HEK293 (cell line): ENCODE measurements at regions not wholly inside any gene's neighbourhood (a gene's known extent, or its start where the extent isn't known, plus 50 kb on each side); places are given as distances from the start of the nearest gene placed in this dataset.

Experiments
- CTCF ChIP-seq: fragments of 450-650 bp; formaldehyde crosslinking; IDR thresholded peaks from 2 replicates; pipeline ENCODE4 v1.5.1; 2016; ENCODE audit warnings: missing biosample characterization, missing genetic modification characterization
- ZBTB49 ChIP-seq: fragments of 450-650 bp; formaldehyde crosslinking; IDR thresholded peaks from 2 replicates; pipeline ENCODE4 v1.5.1; 2016; ENCODE audit warnings: missing biosample characterization, missing genetic modification characterization, low read depth

DNA sequence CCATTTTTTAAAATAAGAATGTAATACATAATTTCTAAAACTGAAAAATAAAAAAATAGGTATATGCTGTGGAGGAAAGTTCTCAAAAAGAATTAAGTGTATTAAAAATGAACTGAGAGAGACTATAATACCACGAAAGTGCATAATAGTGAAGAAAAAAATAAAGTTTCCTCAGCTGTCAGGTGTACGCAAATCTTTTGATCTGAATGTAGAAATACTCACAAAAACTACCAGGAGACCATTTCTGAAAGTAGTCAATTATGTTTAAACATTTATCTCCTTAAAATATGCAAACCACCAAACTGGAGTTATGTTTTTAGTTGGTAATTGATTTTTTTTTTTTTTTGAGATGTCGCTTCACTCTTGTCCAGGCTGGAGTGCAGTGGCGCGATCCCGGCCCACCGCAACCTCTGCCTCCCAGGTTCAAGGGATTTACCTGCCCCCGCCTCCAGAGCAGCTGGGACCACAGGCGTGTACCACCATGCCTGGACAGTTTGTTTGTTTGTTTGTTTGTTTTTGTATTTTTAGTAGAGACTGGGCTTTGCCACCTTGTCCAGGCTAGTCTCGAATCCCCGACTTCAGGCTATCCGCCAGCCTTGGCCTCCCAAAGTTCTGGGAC, 1169.2 kb upstream of the B3GALT2 start:
- no peak for TF ChIP-seq ZBTB49 (tag by site-specific recombination)
- no peak for TF ChIP-seq CTCF (tag by site-specific recombination)
